CD4-positive, alpha-beta T cell treated with Interleukin-15 for 1 hour (primary cell): ENCODE measurements at regions not wholly inside any gene's neighbourhood (a gene's known extent, or its start where the extent isn't known, plus 50 kb on each side); places are given as distances from the start of the nearest gene placed in this dataset.

Experiments used
- DNase-seq: peaks from one replicate; pipeline ENCODE4 v3.0.0-alpha.2; 2020

- no peak for DNase-seq
These were observed 208.7 kb upstream of the CDIN1 start for GRCh38 chr15:36370731-36371112.

- DNase-seq = no peak
These were observed 207.9 kb upstream of the CDIN1 start for GRCh38 chr15:36371509-36371908.

- no peak for DNase-seq
These were observed 206.5 kb upstream of the CDIN1 start for GRCh38 chr15:36372968-36373367.

- no peak for DNase-seq
These were observed 205.9 kb upstream of the CDIN1 start for GRCh38 chr15:36373550-36373949.

- DNase-seq = no peak
These were observed 190.3 kb upstream of the CDIN1 start for GRCh38 chr15:36389107-36389506.

GRCh38 chr15:36390491-36390890, 188.9 kb upstream of the CDIN1 start:
- no peak for DNase-seq

GRCh38 chr15:36392676-36393266, 186.7 kb upstream of the CDIN1 start:
- DNase-seq = no peak

GRCh38 chr15:36398212-36398611, 181.2 kb upstream of the CDIN1 start:
- DNase-seq = no peak

GRCh38 chr15:36399276-36399675, 180.2 kb upstream of the CDIN1 start:
- DNase-seq = no peak

GRCh38 chr15:36400936-36401585, 178.4 kb upstream of the CDIN1 start:
- no peak for DNase-seq

- no peak for DNase-seq
These were observed 177.8 kb upstream of the CDIN1 start for GRCh38 chr15:36401586-36401966.

GRCh38 chr15:36403351-36403750, 176.1 kb upstream of the CDIN1 start:
- no peak for DNase-seq

GRCh38 chr15:36406366-36406765, 173.1 kb upstream of the CDIN1 start:
- no peak for DNase-seq

- DNase-seq = no peak
These were observed 172.5 kb upstream of the CDIN1 start for GRCh38 chr15:36406911-36407310.

- no peak for DNase-seq
These were observed 171.8 kb upstream of the CDIN1 start for GRCh38 chr15:36407647-36408046.

GRCh38 chr15:36409819-36410218, 169.6 kb upstream of the CDIN1 start:
- no peak for DNase-seq

- DNase-seq = no peak
These were observed 164.8 kb upstream of the CDIN1 start for GRCh38 chr15:36414670-36415069.

- DNase-seq = no peak
These were observed 163.8 kb upstream of the CDIN1 start for GRCh38 chr15:36415643-36416042.

- DNase-seq = no peak
These were observed 156.8 kb upstream of the CDIN1 start for GRCh38 chr15:36422631-36423030.

GRCh38 chr15:36426691-36427090, 152.7 kb upstream of the CDIN1 start:
- no peak for DNase-seq

- no peak for DNase-seq
These were observed 151.2 kb upstream of the CDIN1 start for GRCh38 chr15:36428102-36428845.

- no peak for DNase-seq
These were observed 149.7 kb upstream of the CDIN1 start for GRCh38 chr15:36429707-36430106.

- DNase-seq = no peak
These were observed 149.1 kb upstream of the CDIN1 start for GRCh38 chr15:36430280-36430679.

- no peak for DNase-seq
These were observed 148.6 kb upstream of the CDIN1 start for GRCh38 chr15:36430726-36431265.
